ENCODE measurements at regions not wholly inside any gene's neighbourhood (a gene's known extent, or its start where the extent isn't known, plus 50 kb on each side); places are given as distances from the start of the nearest gene placed in this dataset.

DNA sequence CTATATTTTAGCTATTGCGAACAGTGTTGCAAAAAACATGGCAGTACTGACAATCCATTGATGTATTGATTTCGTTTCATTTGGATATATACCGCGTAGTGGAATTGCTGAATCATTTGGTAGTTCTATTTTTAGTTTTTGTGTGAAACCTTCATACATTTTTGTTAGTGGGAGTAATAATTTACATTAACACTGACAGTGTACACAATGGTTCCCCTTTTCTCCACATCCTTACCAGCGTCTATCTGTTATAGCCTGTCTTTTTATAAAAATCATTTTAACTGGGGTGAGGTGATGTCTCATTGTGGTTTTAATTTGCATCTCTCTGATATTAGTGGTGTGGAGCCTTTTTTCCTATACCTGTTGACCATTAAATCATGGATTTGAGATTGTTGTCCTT lies 392.4 kb upstream of the ALCAM start:
- TF ChIP-seq RCOR1 (IDR thresholded peaks at IDR 0.05; ENCODE audit: low read depth, low read length) (no peak), RFX5 (IDR thresholded peaks at IDR 0.05) (no peak), CEBPB (IDR thresholded peaks at IDR 0.05) (no peak), RAD21 (conservative IDR thresholded peaks at IDR 0.05 in 1 of 2, IDR thresholded peaks at IDR 0.05 in 1 of 2) (no peak), FOSL2 (IDR thresholded peaks at IDR 0.05) (no peak), FOSL2 (CRISPR knock-in tag; IDR thresholded peaks at IDR 0.05) (no peak), POLR2A (IDR thresholded peaks at IDR 0.05; ENCODE audit: low read length) (no peak)
- TF ChIP-seq, protein P1, sequence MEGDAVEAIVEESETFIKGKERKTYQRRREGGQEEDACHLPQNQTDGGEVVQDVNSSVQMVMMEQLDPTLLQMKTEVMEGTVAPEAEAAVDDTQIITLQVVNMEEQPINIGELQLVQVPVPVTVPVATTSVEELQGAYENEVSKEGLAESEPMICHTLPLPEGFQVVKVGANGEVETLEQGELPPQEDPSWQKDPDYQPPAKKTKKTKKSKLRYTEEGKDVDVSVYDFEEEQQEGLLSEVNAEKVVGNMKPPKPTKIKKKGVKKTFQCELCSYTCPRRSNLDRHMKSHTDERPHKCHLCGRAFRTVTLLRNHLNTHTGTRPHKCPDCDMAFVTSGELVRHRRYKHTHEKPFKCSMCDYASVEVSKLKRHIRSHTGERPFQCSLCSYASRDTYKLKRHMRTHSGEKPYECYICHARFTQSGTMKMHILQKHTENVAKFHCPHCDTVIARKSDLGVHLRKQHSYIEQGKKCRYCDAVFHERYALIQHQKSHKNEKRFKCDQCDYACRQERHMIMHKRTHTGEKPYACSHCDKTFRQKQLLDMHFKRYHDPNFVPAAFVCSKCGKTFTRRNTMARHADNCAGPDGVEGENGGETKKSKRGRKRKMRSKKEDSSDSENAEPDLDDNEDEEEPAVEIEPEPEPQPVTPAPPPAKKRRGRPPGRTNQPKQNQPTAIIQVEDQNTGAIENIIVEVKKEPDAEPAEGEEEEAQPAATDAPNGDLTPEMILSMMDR (IDR thresholded peaks at IDR 0.05), result no peak

Measured in A549 (cell line).